Prostate gland (tissue), 2 donors: ENCODE measurements at regions not wholly inside any gene's neighbourhood (a gene's known extent, or its start where the extent isn't known, plus 50 kb on each side); places are given as distances from the start of the nearest gene placed in this dataset.

Experiments
- DNase-seq: peaks from one replicate; pipeline ENCODE4 v3.0.0-alpha.2; 2019; ENCODE audit warnings: low spot score
- H3K27ac ChIP-seq, 2 donors: fragments of 200-600 bp; sonication (generic); 2 replicates each; pipeline ENCODE4 v1.5.1; 2017 to 2019
- H3K27me3 ChIP-seq: fragments of 200-600 bp; sonication (generic); replicated peaks from 2 replicates; pipeline ENCODE4 v1.5.1; 2019; ENCODE audit not compliant: insufficient read depth
- H3K36me3 ChIP-seq, 2 donors: fragments of 200-600 bp; sonication (generic); 1 replicate in 1 of 2; 2 replicates in 1 of 2; pipeline versions ENCODE4 v1.5.1 to v1.8.1; 2017 to 2019
- H3K4me1 ChIP-seq: fragments of 200-600 bp; sonication (generic); replicated peaks from 2 replicates; pipeline ENCODE4 v1.5.1; 2019
- H3K4me3 ChIP-seq, 2 donors: fragments of 200-600 bp; sonication (generic); 2 replicates each; pipeline ENCODE4 v1.5.1; 2017 to 2019
- H3K9me3 ChIP-seq: fragments of 200-600 bp; sonication (generic); 2 replicates; pipeline ENCODE4 v1.5.1; 2017
- POLR2A ChIP-seq: fragments of 450-650 bp; IDR thresholded peaks from one replicate; pipeline ENCODE4 v1.6.1; 2016; ENCODE audit warnings: antibody characterized with exemption, mild to moderate bottlenecking
- POLR2AphosphoS5 ChIP-seq: sonication (generic); formaldehyde crosslinking; IDR thresholded peaks from one replicate; pipeline ENCODE4 v1.6.1; 2017; ENCODE audit warnings: antibody characterized with exemption
- WGBS: methylation state at CpG from one replicate; pipeline ENCODE4 v1.1.5; 2018; 5-methylcytosine and 5-hydroxymethylcytosine counted together
- intact Hi-C: fragments of 100-400 bp; cut with DNase I; formaldehyde crosslinking; loops from one replicate; pipeline ENCODE4 v1.14.2; 2022
- TF ChIP-seq, protein P1 (sequence below), 4 experiments: fragments of 200-600 bp in 2 of 4; fragments of 450-650 bp in 2 of 4; sonication (generic) in 2 of 4; IDR thresholded peaks; 1 replicate in 3 of 4; 2 replicates in 1 of 4; pipeline ENCODE4 v1.5.1; 2016 to 2019; ENCODE audit warnings: antibody characterized with exemption in 4 of 4, mild to moderate bottlenecking in 2 of 4, moderate library complexity in 2 of 4

DNA sequence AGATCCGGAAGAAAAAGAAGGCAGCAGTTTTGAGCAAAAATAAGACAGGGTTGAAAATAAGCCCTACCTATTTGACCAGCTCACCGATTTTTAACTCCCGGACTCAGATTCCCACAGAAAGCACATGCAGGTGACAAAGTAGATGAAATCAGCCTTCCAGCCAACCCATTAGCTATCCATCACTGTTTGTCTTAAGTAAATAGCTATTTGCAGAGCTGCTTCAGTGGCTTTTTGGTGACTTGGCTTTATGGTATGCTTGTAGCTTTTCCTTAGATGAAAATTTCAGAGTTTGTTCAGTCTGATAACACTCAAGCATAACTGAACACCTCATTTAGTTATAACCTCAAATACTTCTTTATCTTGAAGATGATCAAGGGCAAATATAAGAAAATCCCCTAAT is 192.6 kb downstream of the HIPK3 start:
- Histone ChIP-seq H3K27me3 (peaks cover 3% of the 10 kb centered on the region), H3K27ac (no peak overlapping the region), H3K4me1 (no peaks in the 10 kb centered on the region), H3K4me3 (no peak overlapping the region), H3K9me3 (no peaks in the 10 kb centered on the region), H3K36me3 (no peaks in the 10 kb centered on the region)
- 65% methylated on average over 3 of the region's 3 CpGs for WGBS
- intact Hi-C loops, result no loop called here
- DNase-seq, result no peak
- no peak for TF ChIP-seq POLR2A
- TF ChIP-seq POLR2AphosphoS5, result no peak
- TF ChIP-seq, protein P1, sequence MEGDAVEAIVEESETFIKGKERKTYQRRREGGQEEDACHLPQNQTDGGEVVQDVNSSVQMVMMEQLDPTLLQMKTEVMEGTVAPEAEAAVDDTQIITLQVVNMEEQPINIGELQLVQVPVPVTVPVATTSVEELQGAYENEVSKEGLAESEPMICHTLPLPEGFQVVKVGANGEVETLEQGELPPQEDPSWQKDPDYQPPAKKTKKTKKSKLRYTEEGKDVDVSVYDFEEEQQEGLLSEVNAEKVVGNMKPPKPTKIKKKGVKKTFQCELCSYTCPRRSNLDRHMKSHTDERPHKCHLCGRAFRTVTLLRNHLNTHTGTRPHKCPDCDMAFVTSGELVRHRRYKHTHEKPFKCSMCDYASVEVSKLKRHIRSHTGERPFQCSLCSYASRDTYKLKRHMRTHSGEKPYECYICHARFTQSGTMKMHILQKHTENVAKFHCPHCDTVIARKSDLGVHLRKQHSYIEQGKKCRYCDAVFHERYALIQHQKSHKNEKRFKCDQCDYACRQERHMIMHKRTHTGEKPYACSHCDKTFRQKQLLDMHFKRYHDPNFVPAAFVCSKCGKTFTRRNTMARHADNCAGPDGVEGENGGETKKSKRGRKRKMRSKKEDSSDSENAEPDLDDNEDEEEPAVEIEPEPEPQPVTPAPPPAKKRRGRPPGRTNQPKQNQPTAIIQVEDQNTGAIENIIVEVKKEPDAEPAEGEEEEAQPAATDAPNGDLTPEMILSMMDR (IDR thresholded peaks at IDR 0.05), result no peak

DNA sequence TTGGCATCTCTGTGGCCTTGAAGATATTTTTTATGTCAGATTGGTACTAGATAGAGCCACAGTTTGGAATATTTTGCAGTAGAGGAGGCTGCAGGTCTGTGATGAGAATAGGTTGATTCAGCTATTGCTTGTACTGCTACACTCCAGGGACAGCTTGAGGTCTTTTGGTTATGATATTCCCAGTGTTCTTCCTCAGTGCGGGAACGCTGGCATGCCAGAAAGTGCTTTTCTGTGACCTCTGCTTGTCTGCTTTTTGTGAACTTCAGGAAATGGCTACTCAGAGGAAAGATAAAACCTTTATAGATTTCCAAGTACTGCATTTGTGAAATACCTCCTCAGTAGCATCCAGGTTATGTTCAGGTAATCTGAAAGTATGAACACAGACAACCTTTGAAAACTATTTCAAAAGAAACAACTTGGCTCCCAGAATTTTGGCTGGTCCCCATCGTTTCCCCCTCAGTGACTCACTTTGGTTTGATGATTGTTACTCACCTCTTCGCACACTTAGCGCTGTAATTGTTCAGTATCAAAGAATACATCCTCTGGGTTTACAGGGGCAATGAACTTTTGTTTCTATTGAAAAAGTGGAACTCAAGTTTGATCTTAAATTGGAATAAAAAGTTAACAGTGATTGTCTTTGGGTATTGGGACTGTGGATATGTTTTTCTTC is 191.4 kb downstream of the HIPK3 start:
- DNase-seq, result no peak
- intact Hi-C loops, result no loop called here
- no peak overlapping the region for H3K4me3 ChIP-seq
- no peaks in the 10 kb centered on the region for H3K36me3 ChIP-seq
- H3K9me3 ChIP-seq, result no peaks in the 10 kb centered on the region
- WGBS, result 51% methylated on average over 5 of the region's 5 CpGs
- H3K27me3 ChIP-seq, result peaks cover 3% of the 10 kb centered on the region
- H3K4me1 ChIP-seq, result no peaks in the 10 kb centered on the region
- TF ChIP-seq POLR2A (no peak), POLR2AphosphoS5 (no peak)
- TF ChIP-seq, protein P1 (IDR thresholded peaks at IDR 0.05), result no peak
- no peak overlapping the region for H3K27ac ChIP-seq

DNA sequence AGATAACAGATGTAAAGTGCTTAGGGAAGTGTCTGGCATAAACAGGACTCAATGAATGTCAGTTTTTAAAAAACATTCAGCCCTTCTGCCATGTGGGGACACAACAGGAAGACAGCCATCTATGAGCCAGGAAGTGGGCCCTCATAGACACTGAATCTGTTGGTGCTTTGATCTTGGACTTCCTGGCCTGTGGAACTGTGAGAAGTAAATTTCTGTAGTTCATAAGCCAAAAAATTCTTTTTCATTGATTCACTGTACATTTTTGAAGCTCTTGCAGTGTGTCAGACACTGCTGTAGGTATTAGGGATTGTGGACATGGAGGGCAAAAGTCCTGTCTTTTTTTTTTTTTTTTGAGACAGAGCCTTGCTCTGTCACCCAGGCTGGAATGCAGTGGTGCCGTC is 188.6 kb downstream of the HIPK3 start:
- Histone ChIP-seq H3K9me3 (no peaks in the 10 kb centered on the region), H3K4me3 (no peak overlapping the region), H3K27me3 (peaks cover 3% of the 10 kb centered on the region), H3K4me1 (no peaks in the 10 kb centered on the region), H3K36me3 (no peaks in the 10 kb centered on the region), H3K27ac (no peak overlapping the region)
- TF ChIP-seq POLR2AphosphoS5, result no peak
- no peak for TF ChIP-seq POLR2A
- TF ChIP-seq, protein P1 (IDR thresholded peaks at IDR 0.05), result no peak
- DNase-seq, result no peak
- 92% methylated on average over 1 of the region's 1 CpG for whole genome bisulfite sequencing
- intact Hi-C loops, result no loop called here

DNA sequence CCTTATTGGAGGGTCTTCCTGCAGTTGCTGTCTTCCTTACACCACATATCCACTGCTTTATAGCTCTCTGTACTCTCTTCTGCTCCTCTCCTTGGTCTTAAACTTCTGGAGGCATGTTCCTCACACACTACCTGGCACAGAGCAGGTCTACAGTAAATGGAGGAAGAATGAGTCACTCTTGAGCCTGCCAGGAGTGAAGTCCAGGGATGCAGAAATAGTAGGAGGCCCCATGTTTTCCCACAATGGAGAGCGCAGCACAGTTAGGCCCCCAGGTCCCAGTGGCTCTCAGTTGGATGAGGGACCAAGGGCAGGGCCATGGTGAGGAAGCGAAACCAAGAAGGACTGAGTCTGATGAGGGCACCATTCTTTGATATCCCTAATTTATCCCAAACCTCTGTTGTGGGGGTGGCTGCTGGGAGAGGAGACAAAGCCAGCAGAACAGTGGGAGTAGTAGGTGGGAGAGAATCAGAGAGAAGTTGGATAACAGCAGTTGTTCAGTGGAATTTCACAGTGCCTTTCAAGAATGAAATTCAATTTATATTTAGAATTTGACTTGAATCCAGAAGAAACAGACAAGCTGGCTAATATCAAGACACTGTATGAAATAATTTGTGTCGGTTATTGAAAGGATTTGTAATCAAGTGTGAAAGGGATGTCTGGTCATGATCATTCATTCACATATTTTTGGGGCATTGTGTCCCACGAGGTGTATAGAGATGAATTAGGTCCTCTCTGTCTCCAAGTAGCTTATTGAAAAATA is 187.8 kb downstream of the HIPK3 start:
- Histone ChIP-seq H3K36me3 (no peaks in the 10 kb centered on the region), H3K9me3 (no peaks in the 10 kb centered on the region), H3K4me3 (no peak overlapping the region), H3K27me3 (peaks cover 2% of the 10 kb centered on the region), H3K4me1 (no peaks in the 10 kb centered on the region), H3K27ac (no peak overlapping the region)
- TF ChIP-seq POLR2A, result no peak
- TF ChIP-seq, protein P1 (IDR thresholded peaks at IDR 0.05), result no peak
- TF ChIP-seq POLR2AphosphoS5, result no peak
- DNase-seq, result no peak
- 87% methylated on average over 4 of the region's 4 CpGs for WGBS
- intact Hi-C loops, result no loop called here

DNA sequence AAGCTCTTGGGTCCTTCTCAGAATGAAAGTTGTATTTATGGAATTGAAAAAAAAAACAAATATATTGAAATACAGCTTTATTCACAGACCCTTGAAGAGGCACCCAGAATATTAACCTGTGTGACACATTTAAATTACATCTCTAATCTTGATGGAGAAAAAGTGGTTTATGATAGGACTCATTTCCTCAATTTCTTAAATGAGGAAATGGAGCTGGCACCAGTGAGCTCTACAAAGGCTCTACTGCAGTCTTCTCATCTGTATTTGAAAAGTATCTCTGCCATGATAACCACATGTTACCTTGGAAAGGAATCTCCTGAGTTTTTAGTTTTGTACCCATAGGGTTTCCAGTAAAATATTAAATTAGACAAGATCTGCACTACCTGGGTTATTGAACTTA is 186.5 kb downstream of the HIPK3 start:
- TF ChIP-seq, protein P1 (IDR thresholded peaks at IDR 0.05), result no peak
- TF ChIP-seq POLR2AphosphoS5, result no peak
- TF ChIP-seq POLR2A, result no peak
- Histone ChIP-seq H3K4me1 (no peaks in the 10 kb centered on the region), H3K4me3 (no peak overlapping the region), H3K27me3 (no peaks in the 10 kb centered on the region), H3K27ac (no peak overlapping the region), H3K9me3 (no peaks in the 10 kb centered on the region), H3K36me3 (no peaks in the 10 kb centered on the region)
- intact Hi-C loops, result no loop called here
- no peak for DNase-seq
